Stimulated activated CD4-positive, alpha-beta T cell treated with anti-CD3 and anti-CD28 coated beads, Interleukin-2, amount 100 ng/mL, for 48 hours (primary cell): ENCODE measurements at regions not wholly inside any gene's neighbourhood (a gene's known extent, or its start where the extent isn't known, plus 50 kb on each side); places are given as distances from the start of the nearest gene placed in this dataset.

ENCODE experiments used
- DNase-seq, 2 donors: peaks; one replicate each; pipeline ENCODE4 v3.0.0-alpha.2; 2020

GRCh38 chr9:89234205-89235067 lies 55.8 kb upstream of the SHC3 start:
- DNase-seq = peak; percentile 26 to 30

- DNase-seq = no peak
These were observed 58.4 kb upstream of the SHC3 start for GRCh38 chr9:89236955-89237573.

- DNase-seq = no peak
These were observed 59.8 kb upstream of the SHC3 start for GRCh38 chr9:89238424-89238823.

GRCh38 chr9:89243296-89244061 lies 64.9 kb upstream of the SHC3 start:
- DNase-seq = no peak

- no peak for DNase-seq
These were observed 64.2 kb upstream of the CKS2 start for GRCh38 chr9:89246840-89247239.

DNA sequence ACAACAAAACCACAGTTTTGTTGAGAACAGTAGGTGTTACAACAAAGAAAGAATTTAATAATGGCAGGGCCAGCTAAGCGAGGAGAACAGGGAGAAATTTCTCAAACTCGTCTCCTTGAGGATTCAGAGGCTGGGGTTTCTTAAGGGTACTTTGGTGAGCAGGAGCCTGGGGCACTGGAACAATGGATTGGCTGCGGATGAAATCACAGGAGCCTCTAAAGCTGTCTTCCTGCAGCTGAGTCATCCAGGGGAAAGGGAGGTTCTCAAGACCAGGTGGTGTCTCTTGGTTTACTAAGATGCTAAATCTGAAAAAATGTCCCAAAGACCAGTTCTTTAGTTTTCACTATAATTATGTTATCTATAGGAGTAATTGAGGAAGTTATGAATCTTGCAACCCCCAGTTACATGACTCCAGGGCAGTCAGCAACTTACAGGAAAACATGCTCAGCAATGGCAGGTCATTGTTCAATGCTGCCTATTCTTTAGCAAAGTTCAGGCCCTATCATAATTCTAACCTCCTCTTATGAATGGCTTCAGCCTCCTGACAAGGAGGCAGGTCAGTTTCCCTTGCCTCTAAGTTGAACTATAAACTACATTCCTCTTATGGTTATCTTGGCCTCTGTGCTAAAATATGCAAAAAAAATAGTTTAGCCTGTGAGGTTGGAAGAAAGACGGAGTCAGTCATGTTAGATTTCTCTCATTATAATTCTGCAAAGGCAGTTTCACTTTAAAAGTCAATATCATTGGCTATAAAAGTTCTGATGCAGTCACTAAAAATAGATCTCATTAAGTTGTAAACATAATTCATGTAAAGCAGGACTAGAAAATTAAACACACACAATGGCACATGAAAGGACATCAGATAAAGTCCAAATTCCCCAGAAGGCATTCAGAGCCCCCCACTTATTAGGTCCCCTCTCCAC lies 63.3 kb upstream of the CKS2 start:
- DNase-seq = no peak

DNA sequence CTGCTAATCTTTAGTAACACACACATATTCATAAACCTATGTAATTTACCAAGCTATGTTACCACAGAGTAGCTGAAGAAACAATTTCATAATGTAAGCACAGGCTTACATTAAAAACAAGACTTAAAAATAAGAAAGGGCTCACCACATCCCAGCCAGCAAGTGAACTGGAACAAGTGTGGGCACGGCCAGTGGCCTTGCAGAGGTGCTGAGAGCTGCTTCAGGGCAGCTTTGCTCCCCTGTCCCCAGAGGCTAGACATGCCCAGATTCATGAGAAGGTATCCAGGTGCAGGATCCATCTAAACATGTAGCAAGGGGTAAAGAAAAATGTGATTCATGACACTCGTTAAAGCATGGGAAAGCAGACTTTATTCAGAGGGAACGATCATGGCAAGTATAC lies 62.0 kb upstream of the CKS2 start:
- DNase-seq = no peak

DNA sequence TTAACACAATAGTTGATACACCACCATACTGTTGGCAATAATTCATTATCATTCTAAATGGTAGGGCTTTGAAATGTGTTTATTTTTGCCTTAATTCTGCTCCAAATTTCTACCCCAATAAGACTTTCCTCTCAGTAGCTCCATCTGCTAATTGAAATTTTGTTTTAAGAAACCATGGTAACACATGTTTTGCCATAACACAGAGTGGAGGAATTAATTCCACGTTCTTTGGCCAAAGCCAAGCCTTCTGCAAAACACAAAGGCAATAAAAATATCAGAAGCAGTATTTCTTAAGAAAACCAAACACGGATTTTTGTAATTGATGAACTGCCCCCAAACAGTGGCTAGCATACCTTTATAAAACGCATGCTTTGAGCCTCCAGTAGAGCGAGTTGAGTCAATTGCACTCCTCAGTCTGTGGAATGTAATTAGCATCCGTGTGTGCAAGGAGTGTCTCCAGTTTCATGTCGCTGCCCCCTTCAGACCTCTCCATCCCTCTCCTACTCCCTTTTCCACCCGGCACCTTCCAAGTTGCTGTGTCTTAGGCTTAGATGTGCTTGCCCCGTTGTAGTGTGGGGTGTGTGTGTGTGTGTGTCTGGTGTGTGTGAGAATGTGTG lies 58.2 kb upstream of the CKS2 start:
- no peak for DNase-seq

DNA sequence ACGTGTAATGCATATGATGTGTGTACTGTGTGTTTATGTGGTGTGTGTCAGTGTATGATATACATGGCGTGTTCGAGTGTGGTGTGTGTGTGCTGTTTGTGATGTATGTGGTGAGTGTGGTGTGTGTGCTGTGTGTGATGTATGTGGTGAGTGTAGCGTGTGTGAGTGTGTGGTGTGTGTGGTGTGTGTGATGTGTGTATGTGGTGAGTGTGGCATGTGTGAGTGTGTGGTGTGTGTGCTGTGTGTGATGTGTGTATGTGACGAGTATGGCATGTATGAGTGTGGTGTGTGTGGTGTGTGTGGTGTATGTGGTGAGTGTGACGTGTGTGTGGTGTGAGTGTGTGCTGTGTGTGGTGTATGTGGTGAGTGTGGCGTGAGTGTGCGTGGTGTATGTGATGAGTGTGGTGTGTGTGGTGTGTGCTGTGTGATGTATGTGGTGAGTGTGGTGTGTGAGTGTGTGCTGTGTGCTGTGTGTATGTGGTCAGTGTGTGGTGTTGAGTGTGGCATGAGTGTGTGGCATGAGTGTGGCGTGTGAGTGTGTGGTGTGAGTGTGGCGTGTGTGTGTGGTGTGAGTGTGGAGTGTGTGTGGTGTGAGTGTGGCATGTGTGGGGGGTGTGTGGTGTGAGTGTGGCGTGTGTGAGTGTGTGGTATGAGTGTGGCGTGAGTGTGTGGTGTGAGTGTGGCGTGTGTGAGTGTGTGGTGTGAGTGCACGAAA lies 56.8 kb upstream of the CKS2 start:
- DNase-seq = no peak

DNA sequence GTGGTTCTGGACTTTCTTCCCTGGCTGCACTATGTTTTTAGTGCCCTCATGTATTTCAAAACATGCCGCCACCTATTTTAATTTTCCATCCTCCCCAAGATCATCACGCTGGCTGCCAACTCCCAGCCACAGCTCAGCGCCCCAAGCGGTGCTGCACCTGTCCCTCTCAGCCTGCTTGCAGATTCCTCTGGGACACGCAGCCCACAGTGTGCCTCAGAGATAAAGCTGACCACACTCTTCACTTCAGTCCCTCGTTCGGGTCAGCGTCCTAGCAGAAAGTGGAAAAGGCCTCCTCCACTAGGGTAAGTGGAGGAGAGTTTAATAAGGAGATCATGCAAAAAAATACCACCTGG lies 56.2 kb upstream of the CKS2 start:
- no peak for DNase-seq

- DNase-seq = no peak
These were observed 54.8 kb upstream of the CKS2 start for GRCh38 chr9:89256225-89256624.

DNA sequence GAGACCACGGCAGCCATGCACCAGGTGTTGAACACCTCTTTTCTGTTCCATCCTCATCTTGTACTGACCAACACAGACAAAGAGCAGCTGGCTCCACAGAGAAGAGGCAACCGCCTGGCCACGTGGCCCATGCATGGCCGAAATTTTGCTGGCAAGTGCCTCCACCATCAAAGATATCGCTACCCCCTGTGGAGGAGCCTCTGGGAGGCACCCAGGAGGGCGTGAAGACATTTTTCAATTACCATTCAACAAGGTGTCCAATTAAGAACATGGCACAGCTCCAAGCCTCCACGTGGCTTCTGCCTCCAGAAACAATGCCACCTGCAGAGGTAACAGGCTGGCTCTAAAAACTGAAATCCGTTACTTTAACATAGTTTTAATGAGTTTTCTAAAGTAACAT lies 54.4 kb upstream of the CKS2 start:
- no peak for DNase-seq

DNA sequence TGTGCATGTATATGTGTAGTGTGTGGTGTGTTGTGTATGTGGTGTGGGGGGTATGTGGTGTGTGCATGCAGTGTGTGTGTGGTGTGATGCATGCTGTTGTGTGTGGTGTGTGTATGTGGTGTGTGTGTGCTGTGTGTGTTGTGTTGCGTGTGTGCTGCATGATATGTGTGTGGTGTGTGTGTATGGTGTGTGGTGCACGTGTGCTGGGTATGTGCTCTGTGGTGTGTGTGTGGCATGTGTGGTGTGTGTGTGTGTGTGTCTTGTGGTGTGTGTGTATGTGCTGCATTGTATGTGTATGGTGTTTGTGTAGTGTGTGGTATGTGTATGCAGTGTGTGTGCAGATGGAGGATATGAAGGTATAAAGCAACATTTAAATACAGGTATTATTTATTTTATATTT lies 50.5 kb upstream of the CKS2 start:
- no peak for DNase-seq
